ENCODE measurements at regions not wholly inside any gene's neighbourhood (a gene's known extent, or its start where the extent isn't known, plus 50 kb on each side); places are given as distances from the start of the nearest gene placed in this dataset.

GRCh38 chr13:26831336-26831908 is 70.8 kb upstream of the GPR12 start:
- no peak for TF ChIP-seq GABPA (IDR thresholded peaks at IDR 0.05; ENCODE audit: low read depth)
- no peak for TF ChIP-seq REST (IDR thresholded peaks at IDR 0.05; ENCODE audit: insufficient replicate concordance, low read depth)
- TF ChIP-seq POLR2AphosphoS5 (IDR thresholded peaks at IDR 0.05; ENCODE audit: low read depth), result no peak
- TF ChIP-seq SPI1 (IDR thresholded peaks at IDR 0.05; ENCODE audit: borderline replicate concordance, low read depth), result no peak
- TF ChIP-seq CTCF (IDR thresholded peaks at IDR 0.05; ENCODE audit: insufficient read depth, low read length), result no peak
- no peak overlapping the region for H3K4me3 ChIP-seq (replicated peaks; ENCODE audit: insufficient read depth, low read length)
- no peak for DNase-seq (ENCODE audit: low read depth in 1 of 2, low spot score in 1 of 2)
- H3K27ac ChIP-seq (replicated peaks), result no peak overlapping the region
- H3K27me3 ChIP-seq (ENCODE audit: insufficient read depth, poor library complexity, severe bottlenecking), result peaks cover 9% of the 10 kb centered on the region

DNA sequence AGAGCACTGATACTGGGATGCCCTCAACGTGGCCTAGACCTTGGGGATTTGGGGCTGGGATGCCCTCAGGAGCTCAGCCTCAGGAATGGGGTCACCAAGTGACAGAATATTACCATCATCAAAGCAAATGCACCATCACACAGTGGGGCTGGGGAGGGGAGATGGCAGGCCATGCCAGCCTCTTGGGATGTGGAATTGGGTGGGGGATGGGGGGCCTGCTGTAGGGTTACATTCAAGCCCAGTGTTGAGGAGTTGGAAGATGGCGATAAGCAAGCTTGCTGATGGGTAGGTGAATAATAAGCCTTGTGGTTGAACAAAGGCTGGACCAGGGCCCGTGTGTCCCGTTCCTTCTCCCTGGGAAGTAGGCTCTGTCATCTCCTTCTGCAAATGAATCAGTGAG is 69.1 kb upstream of the GPR12 start:
- TF ChIP-seq GABPA (IDR thresholded peaks at IDR 0.05; ENCODE audit: low read depth) (no peak), POLR2AphosphoS5 (IDR thresholded peaks at IDR 0.05; ENCODE audit: low read depth) (no peak), CTCF (IDR thresholded peaks at IDR 0.05; ENCODE audit: insufficient read depth, low read length) (no peak), SPI1 (IDR thresholded peaks at IDR 0.05; ENCODE audit: borderline replicate concordance, low read depth) (no peak)

GRCh38 chr13:26824581-26824980 is 64.0 kb upstream of the GPR12 start:
- no peak for TF ChIP-seq REST (IDR thresholded peaks at IDR 0.05; ENCODE audit: insufficient replicate concordance, low read depth)
- DNase-seq (ENCODE audit: low read depth in 1 of 2, low spot score in 1 of 2), result no peak
- H3K4me3 ChIP-seq (replicated peaks; ENCODE audit: insufficient read depth, low read length), result no peak overlapping the region
- peaks cover 5% of the 10 kb centered on the region for H3K27me3 ChIP-seq (ENCODE audit: insufficient read depth, poor library complexity, severe bottlenecking)
- no peak overlapping the region for H3K27ac ChIP-seq (replicated peaks)

More for the DNA sequence above, 69.1 kb upstream of the GPR12 start:
- Histone ChIP-seq H3K27me3 (ENCODE audit: insufficient read depth, poor library complexity, severe bottlenecking) (peaks cover 5% of the 10 kb centered on the region), H3K4me3 (replicated peaks; ENCODE audit: insufficient read depth, low read length) (no peak overlapping the region), H3K27ac (replicated peaks) (no peak overlapping the region)
- DNase-seq (ENCODE audit: low read depth in 1 of 2, low spot score in 1 of 2), result no peak

DNA sequence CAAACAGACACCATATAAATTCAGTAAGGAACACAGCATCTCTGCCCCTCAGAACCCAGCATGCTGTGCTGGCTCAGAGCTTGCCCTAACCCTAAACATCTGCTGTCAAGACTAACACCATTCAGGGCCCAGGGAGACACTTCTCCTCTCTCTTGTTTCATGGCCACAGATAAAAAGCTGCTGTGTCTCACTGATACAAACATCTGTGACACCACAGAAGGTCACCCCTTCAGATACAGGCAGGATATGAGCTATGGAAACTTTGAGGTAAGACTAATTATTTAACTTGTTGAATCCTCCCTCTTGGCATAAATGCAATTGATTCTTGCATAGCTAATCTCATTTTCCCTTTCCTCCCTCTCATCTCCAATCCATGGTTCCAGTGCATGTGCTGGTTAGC is 61.6 kb upstream of the GPR12 start:
- peaks cover 5% of the 10 kb centered on the region for H3K27me3 ChIP-seq (ENCODE audit: insufficient read depth, poor library complexity, severe bottlenecking)
- no peak for DNase-seq (ENCODE audit: low read depth in 1 of 2, low spot score in 1 of 2)
- TF ChIP-seq REST (IDR thresholded peaks at IDR 0.05; ENCODE audit: insufficient replicate concordance, low read depth), result no peak
- TF ChIP-seq POLR2AphosphoS5 (IDR thresholded peaks at IDR 0.05; ENCODE audit: low read depth), result no peak
- TF ChIP-seq SPI1 (IDR thresholded peaks at IDR 0.05; ENCODE audit: borderline replicate concordance, low read depth), result no peak
- TF ChIP-seq GABPA (IDR thresholded peaks at IDR 0.05; ENCODE audit: low read depth), result no peak
- no peak for TF ChIP-seq CTCF (IDR thresholded peaks at IDR 0.05; ENCODE audit: insufficient read depth, low read length)
- no peak overlapping the region for H3K27ac ChIP-seq (replicated peaks)
- no peak overlapping the region for H3K4me3 ChIP-seq (replicated peaks; ENCODE audit: insufficient read depth, low read length)
